HepG2 (cell line): ENCODE measurements at regions not wholly inside any gene's neighbourhood (a gene's known extent, or its start where the extent isn't known, plus 50 kb on each side); places are given as distances from the start of the nearest gene placed in this dataset.
"Not testable (repeated sequence)": the region's sequence is repeated elsewhere in the genome, so short reads cannot be mapped to it uniquely, and the experiment has no call there.

Experiments used
- GPN1 ChIP-seq: sonication (generic); formaldehyde crosslinking; IDR thresholded peaks from 2 replicates; pipeline ENCODE4 v1.5.1; 2020; ENCODE audit warnings: missing genetic modification reagents, borderline replicate concordance
- MYC ChIP-seq: sonication (generic); formaldehyde crosslinking; IDR thresholded peaks from 2 replicates; pipeline ENCODE4 v1.9.0; 2021; ENCODE audit warnings: missing genetic modification reagents, borderline replicate concordance
- PCBP1 ChIP-seq: fragments of 200-400 bp; formaldehyde crosslinking; IDR thresholded peaks from 2 replicates; pipeline ENCODE4 v1.6.1; 2017; ENCODE audit warnings: mild to moderate bottlenecking, low read depth, low read length, borderline replicate concordance
- POLR2A ChIP-seq, 2 experiments: IDR thresholded peaks; 2 replicates each; pipeline ENCODE4 v1.6.1; 2011; ENCODE audit warnings: low read depth in 2 of 2, low read length in 2 of 2, mild to moderate bottlenecking in 1 of 2, moderate library complexity in 1 of 2; ENCODE audit not compliant: insufficient read depth in 1 of 2
- POLR2AphosphoS5 ChIP-seq: IDR thresholded peaks from 2 replicates; pipeline ENCODE4 v1.6.1; 2012; ENCODE audit warnings: low read depth, low read length
- SUZ12 ChIP-seq: fragments of 150-350 bp; IDR thresholded peaks from 2 replicates; pipeline ENCODE4 v1.6.1; 2014; ENCODE audit warnings: low read depth, low read length
- TCF7L2 ChIP-seq: IDR thresholded peaks from 2 replicates; pipeline ENCODE4 v1.6.1; 2011; ENCODE audit warnings: mild to moderate bottlenecking, low read depth, low read length, moderate library complexity
- ZNF3 ChIP-seq: IDR thresholded peaks from 2 replicates; pipeline ENCODE4 v1.7.0; 2017; ENCODE audit warnings: inconsistent platforms
- ZNF501 ChIP-seq: sonication (generic); formaldehyde crosslinking; IDR thresholded peaks from 2 replicates; pipeline ENCODE4 v1.5.1; 2020; ENCODE audit warnings: mild to moderate bottlenecking, moderate library complexity, missing genetic modification reagents
- TF ChIP-seq, protein P1 (sequence below): IDR thresholded peaks from 2 replicates; pipeline ENCODE4 v1.6.1; 2012; ENCODE audit warnings: low read length, improper control_type of control experiment
- TF ChIP-seq, protein P2 (sequence below): sonication (generic); formaldehyde crosslinking; IDR thresholded peaks from 2 replicates; pipeline ENCODE4 v1.5.0; 2020; ENCODE audit warnings: mild to moderate bottlenecking, missing genetic modification reagents, moderate library complexity

DNA sequence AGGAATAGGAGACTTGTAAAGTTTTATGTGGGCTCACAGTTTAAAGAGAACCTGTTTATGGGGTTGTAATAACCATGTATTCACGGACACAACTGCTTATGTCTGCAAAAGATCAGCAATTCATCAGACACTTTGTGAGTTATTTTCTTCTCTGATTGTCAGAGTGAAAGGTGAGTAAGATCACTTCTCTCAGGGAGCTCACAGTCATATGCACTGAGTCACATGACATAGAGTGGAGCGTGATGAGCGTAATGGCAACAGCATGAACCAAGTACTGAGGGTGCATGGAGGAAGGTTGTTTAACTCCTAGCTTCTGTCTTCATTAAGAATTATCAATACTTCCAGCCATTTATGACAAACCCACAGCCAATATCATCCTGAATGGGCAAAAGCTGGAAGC lies 128.8 kb downstream of the OR4M2 start:
- not testable (repeated sequence) for TF ChIP-seq SUZ12; TCF7L2; POLR2A (IDR thresholded peaks at IDR 0.05; ENCODE audit: insufficient read depth in 1 of 2, low read depth in 2 of 2, low read length in 2 of 2); MYC (CRISPR knock-in tag); ZNF501 (CRISPR knock-in tag); POLR2AphosphoS5; PCBP1; ZNF3; GPN1 (CRISPR knock-in tag)
- TF ChIP-seq, protein P1, sequence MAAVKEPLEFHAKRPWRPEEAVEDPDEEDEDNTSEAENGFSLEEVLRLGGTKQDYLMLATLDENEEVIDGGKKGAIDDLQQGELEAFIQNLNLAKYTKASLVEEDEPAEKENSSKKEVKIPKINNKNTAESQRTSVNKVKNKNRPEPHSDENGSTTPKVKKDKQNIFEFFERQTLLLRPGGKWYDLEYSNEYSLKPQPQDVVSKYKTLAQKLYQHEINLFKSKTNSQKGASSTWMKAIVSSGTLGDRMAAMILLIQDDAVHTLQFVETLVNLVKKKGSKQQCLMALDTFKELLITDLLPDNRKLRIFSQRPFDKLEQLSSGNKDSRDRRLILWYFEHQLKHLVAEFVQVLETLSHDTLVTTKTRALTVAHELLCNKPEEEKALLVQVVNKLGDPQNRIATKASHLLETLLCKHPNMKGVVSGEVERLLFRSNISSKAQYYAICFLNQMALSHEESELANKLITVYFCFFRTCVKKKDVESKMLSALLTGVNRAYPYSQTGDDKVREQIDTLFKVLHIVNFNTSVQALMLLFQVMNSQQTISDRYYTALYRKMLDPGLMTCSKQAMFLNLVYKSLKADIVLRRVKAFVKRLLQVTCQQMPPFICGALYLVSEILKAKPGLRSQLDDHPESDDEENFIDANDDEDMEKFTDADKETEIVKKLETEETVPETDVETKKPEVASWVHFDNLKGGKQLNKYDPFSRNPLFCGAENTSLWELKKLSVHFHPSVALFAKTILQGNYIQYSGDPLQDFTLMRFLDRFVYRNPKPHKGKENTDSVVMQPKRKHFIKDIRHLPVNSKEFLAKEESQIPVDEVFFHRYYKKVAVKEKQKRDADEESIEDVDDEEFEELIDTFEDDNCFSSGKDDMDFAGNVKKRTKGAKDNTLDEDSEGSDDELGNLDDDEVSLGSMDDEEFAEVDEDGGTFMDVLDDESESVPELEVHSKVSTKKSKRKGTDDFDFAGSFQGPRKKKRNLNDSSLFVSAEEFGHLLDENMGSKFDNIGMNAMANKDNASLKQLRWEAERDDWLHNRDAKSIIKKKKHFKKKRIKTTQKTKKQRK: not testable (repeated sequence)
- TF ChIP-seq, protein P2, sequence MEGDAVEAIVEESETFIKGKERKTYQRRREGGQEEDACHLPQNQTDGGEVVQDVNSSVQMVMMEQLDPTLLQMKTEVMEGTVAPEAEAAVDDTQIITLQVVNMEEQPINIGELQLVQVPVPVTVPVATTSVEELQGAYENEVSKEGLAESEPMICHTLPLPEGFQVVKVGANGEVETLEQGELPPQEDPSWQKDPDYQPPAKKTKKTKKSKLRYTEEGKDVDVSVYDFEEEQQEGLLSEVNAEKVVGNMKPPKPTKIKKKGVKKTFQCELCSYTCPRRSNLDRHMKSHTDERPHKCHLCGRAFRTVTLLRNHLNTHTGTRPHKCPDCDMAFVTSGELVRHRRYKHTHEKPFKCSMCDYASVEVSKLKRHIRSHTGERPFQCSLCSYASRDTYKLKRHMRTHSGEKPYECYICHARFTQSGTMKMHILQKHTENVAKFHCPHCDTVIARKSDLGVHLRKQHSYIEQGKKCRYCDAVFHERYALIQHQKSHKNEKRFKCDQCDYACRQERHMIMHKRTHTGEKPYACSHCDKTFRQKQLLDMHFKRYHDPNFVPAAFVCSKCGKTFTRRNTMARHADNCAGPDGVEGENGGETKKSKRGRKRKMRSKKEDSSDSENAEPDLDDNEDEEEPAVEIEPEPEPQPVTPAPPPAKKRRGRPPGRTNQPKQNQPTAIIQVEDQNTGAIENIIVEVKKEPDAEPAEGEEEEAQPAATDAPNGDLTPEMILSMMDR (CRISPR knock-in tag): not testable (repeated sequence)
